ENCODE measurements at regions not wholly inside any gene's neighbourhood (a gene's known extent, or its start where the extent isn't known, plus 50 kb on each side); places are given as distances from the start of the nearest gene placed in this dataset.

- Histone ChIP-seq H3K36me3 (ENCODE audit: insufficient read depth, low read length) (no peaks in the 10 kb centered on the region), H3K27me3 (ENCODE audit: insufficient read depth, low read length, poor library complexity, severe bottlenecking) (no peaks in the 10 kb centered on the region), H3F3A (ENCODE audit: low read depth) (no peaks in the 10 kb centered on the region), H3K9me2 (replicated peaks; ENCODE audit: low read depth, low read length) (no peaks in the 10 kb centered on the region), H4K20me1 (ENCODE audit: insufficient read depth, low read length, poor library complexity, severe bottlenecking) (no peaks in the 10 kb centered on the region), H3K4me2 (ENCODE audit: low read depth, low read length, poor library complexity, severe bottlenecking) (no peak overlapping the region), H2AFZ (ENCODE audit: low read length) (no peak overlapping the region), H3K4me3 (ENCODE audit: low read length, poor library complexity, severe bottlenecking) (no peak overlapping the region), H3K9me3 (ENCODE audit: insufficient read depth, low read depth, low read length) (no peaks in the 10 kb centered on the region), H3K4me1 (ENCODE audit: insufficient read depth, low read length, poor library complexity, severe bottlenecking) (no peaks in the 10 kb centered on the region), H3K9ac (ENCODE audit: low read depth, low read length, poor library complexity, severe bottlenecking) (no peak overlapping the region), H3K79me2 (ENCODE audit: insufficient read depth, low read length) (no peaks in the 10 kb centered on the region)
- no peak for TF ChIP-seq CTCF (conservative IDR thresholded peaks at IDR 0.05; ENCODE audit: low read length)
- no peak for TF ChIP-seq EZH2phosphoT487 (IDR thresholded peaks at IDR 0.05; ENCODE audit: borderline replicate concordance)
Observed at GRCh38 chrX:4028151-4028550, 314.7 kb upstream of the PRKX start.

- Histone ChIP-seq H3K27me3 (ENCODE audit: insufficient read depth, low read length, poor library complexity, severe bottlenecking) (no peaks in the 10 kb centered on the region), H3K9ac (ENCODE audit: low read depth, low read length, poor library complexity, severe bottlenecking) (no peak overlapping the region), H4K20me1 (ENCODE audit: insufficient read depth, low read length, poor library complexity, severe bottlenecking) (no peaks in the 10 kb centered on the region), H3K36me3 (ENCODE audit: insufficient read depth, low read length) (no peaks in the 10 kb centered on the region), H3K9me2 (replicated peaks; ENCODE audit: low read depth, low read length) (no peaks in the 10 kb centered on the region), H3K79me2 (ENCODE audit: insufficient read depth, low read length) (no peaks in the 10 kb centered on the region), H3K9me3 (ENCODE audit: insufficient read depth, low read depth, low read length) (no peaks in the 10 kb centered on the region), H3F3A (ENCODE audit: low read depth) (no peaks in the 10 kb centered on the region), H3K4me1 (ENCODE audit: insufficient read depth, low read length, poor library complexity, severe bottlenecking) (no peaks in the 10 kb centered on the region), H3K4me2 (ENCODE audit: low read depth, low read length, poor library complexity, severe bottlenecking) (no peak overlapping the region), H3K4me3 (ENCODE audit: low read length, poor library complexity, severe bottlenecking) (no peak overlapping the region), H2AFZ (ENCODE audit: low read length) (no peak overlapping the region)
- TF ChIP-seq EZH2phosphoT487 (IDR thresholded peaks at IDR 0.05; ENCODE audit: borderline replicate concordance) (no peak), CTCF (conservative IDR thresholded peaks at IDR 0.05; ENCODE audit: low read length) (no peak)
Observed at GRCh38 chrX:4005281-4005680, 291.8 kb upstream of the PRKX start.

DNA sequence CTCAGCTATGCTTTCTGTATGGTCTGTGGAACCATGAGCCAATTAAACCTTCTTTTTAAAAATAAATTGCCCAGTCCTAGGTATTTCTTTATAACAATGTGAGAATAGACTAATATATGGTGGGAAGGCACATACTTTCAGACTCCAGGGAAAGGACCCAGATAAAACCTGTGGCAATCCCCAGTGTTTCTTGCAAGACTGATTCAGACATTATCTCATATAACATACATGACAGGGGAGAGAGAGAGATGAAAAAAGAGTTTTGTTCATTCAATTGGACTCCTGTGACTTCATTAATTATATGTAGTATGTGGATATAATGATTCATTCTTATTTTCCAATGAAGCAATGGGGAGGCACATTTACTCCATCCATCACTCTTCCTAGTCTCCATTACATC, 291.4 kb upstream of the PRKX start:
- Histone ChIP-seq H3K79me2 (ENCODE audit: insufficient read depth, low read length) (no peaks in the 10 kb centered on the region), H3K36me3 (ENCODE audit: insufficient read depth, low read length) (no peaks in the 10 kb centered on the region), H3K4me3 (ENCODE audit: low read length, poor library complexity, severe bottlenecking) (no peak overlapping the region), H3K9me3 (ENCODE audit: insufficient read depth, low read depth, low read length) (no peaks in the 10 kb centered on the region), H3K27me3 (ENCODE audit: insufficient read depth, low read length, poor library complexity, severe bottlenecking) (no peaks in the 10 kb centered on the region), H3K9ac (ENCODE audit: low read depth, low read length, poor library complexity, severe bottlenecking) (no peak overlapping the region), H3F3A (ENCODE audit: low read depth) (no peaks in the 10 kb centered on the region), H3K4me2 (ENCODE audit: low read depth, low read length, poor library complexity, severe bottlenecking) (no peak overlapping the region), H3K9me2 (replicated peaks; ENCODE audit: low read depth, low read length) (no peaks in the 10 kb centered on the region), H2AFZ (ENCODE audit: low read length) (no peak overlapping the region), H4K20me1 (ENCODE audit: insufficient read depth, low read length, poor library complexity, severe bottlenecking) (no peaks in the 10 kb centered on the region), H3K4me1 (ENCODE audit: insufficient read depth, low read length, poor library complexity, severe bottlenecking) (no peaks in the 10 kb centered on the region)
- TF ChIP-seq CTCF (conservative IDR thresholded peaks at IDR 0.05; ENCODE audit: low read length) (no peak), EZH2phosphoT487 (IDR thresholded peaks at IDR 0.05; ENCODE audit: borderline replicate concordance) (no peak)

All from Loucy (cell line).